GM12878 (cell line): ENCODE measurements at regions not wholly inside any gene's neighbourhood (a gene's known extent, or its start where the extent isn't known, plus 50 kb on each side); places are given as distances from the start of the nearest gene placed in this dataset.

ENCODE experiments used
- ATAC-seq: fragments of 200-7000 bp; cut with Tn5 transposase; 3 replicates; pipeline ENCODE4 v1.9.1; 2020; ENCODE audit warnings: mild to moderate bottlenecking, moderate library complexity
- BruUV-seq: library from RNA; stranded (reverse); fragments of 400-500 nt; replicated peaks from 2 replicates; lab custom pipeline; 2021; lab: Mats Ljungman, UMichigan
- CTCF ChIA-PET: fragments of 300-600 bp; sonication (Branson Sonifier 250); formaldehyde crosslinking; extraction: SDS; loops from one replicate; lab custom pipeline; 2021; ENCODE audit warnings: inconsistent platforms; lab: Yijun Ruan, JAX
- POLR2A ChIA-PET: fragments of 350-600 bp; formaldehyde crosslinking; extraction: SDS; loops from one replicate; lab custom pipeline; 2021; ENCODE audit warnings: inconsistent platforms; lab: Charles Lee
- RAD21 ChIA-PET: fragments of 300-600 bp; sonication (Branson Sonifier 250); formaldehyde crosslinking; loops from one replicate; lab custom pipeline; 2023; ENCODE audit warnings: antibody characterized with exemption; ENCODE audit not compliant: unreplicated experiment; lab: Charles Lee
- SMC1A ChIA-PET: fragments of 300-600 bp; sonication (Branson Sonifier 250); formaldehyde crosslinking; loops from one replicate; lab custom pipeline; 2023; ENCODE audit not compliant: unreplicated experiment, uncharacterized antibody; lab: Charles Lee
- DNase-seq: peaks from one replicate; pipeline ENCODE4 v3.0.0-alpha.2; 2011; ENCODE audit warnings: low read depth, low spot score
- FAIRE-seq: peaks from 3 replicates; lab custom pipeline; 2011; peaks lifted over from hg19 to GRCh38; lab: Jason Lieb, UNC
- H2AFZ ChIP-seq: 2 replicates; pipeline ENCODE4 v1.6.0; 2011; ENCODE audit warnings: low read depth, low read length, control low read depth; ENCODE audit not compliant: control insufficient read depth
- H3K27ac ChIP-seq: 2 replicates; pipeline ENCODE4 v1.5.1; 2011; ENCODE audit warnings: control low read depth; ENCODE audit not compliant: control insufficient read depth, insufficient read depth
- H3K27me3 ChIP-seq, 2 experiments: replicated peaks in 1 of 2; 2 replicates each; pipeline versions ENCODE4 v1.6.0 to v1.6.1; 2011; ENCODE audit warnings: low read length in 1 of 2; ENCODE audit not compliant: control insufficient read depth in 2 of 2, insufficient read depth in 2 of 2
- H3K36me3 ChIP-seq, 2 experiments: 2 replicates each; pipeline ENCODE4 v1.5.1; 2011; ENCODE audit warnings: low read length in 1 of 2; ENCODE audit not compliant: control insufficient read depth in 2 of 2, insufficient read depth in 2 of 2
- H3K4me1 ChIP-seq: 2 replicates; pipeline ENCODE4 v1.6.1; 2011; ENCODE audit warnings: mild to moderate bottlenecking, low read length, moderate library complexity, mixed read lengths; ENCODE audit not compliant: control insufficient read depth, insufficient read depth
- H3K4me2 ChIP-seq: 2 replicates; pipeline ENCODE4 v1.6.0; 2011; ENCODE audit warnings: control low read depth; ENCODE audit not compliant: control insufficient read depth, insufficient read depth
- H3K4me3 ChIP-seq: fragments of 200-600 bp; sonication (generic); 2 replicates; pipeline ENCODE4 v1.5.1; 2016
- H3K79me2 ChIP-seq: 2 replicates; pipeline ENCODE4 v1.6.0; 2011; ENCODE audit warnings: low read length; ENCODE audit not compliant: control insufficient read depth, insufficient read depth
- H3K9ac ChIP-seq: 2 replicates; pipeline ENCODE4 v1.8.0; 2011; ENCODE audit warnings: low read length, control low read depth, mixed read lengths; ENCODE audit not compliant: control insufficient read depth, insufficient read depth
- H3K9me3 ChIP-seq: replicated peaks from 3 replicates; pipeline ENCODE4 v1.5.1; 2011; ENCODE audit warnings: mild to moderate bottlenecking, low read length; ENCODE audit not compliant: control insufficient read depth, insufficient read depth
- H4K20me1 ChIP-seq: 2 replicates; pipeline ENCODE4 v1.6.0; 2011; ENCODE audit not compliant: control insufficient read depth, insufficient read depth
- KDM1A ChIP-seq: fragments of 200-600 bp; sonication (generic); IDR thresholded peaks from 2 replicates; pipeline ENCODE4 v1.6.1; 2016; ENCODE audit warnings: borderline replicate concordance
- RFX5 ChIP-seq: IDR thresholded peaks from 2 replicates; pipeline ENCODE4 v1.6.1; 2011; ENCODE audit warnings: low read depth, low read length, improper control_type of control experiment
- SMAD1 ChIP-seq: fragments of 450-650 bp; IDR thresholded peaks from 2 replicates; pipeline ENCODE4 v1.6.1; 2018; ENCODE audit warnings: mild to moderate bottlenecking, low read depth; ENCODE audit not compliant: partially characterized antibody
- ZNF24 ChIP-seq: fragments of 450-650 bp; IDR thresholded peaks from 2 replicates; pipeline ENCODE4 v1.6.1; 2017; ENCODE audit warnings: antibody characterized with exemption, mild to moderate bottlenecking
- WGBS: methylation state at CpG from one replicate; pipeline ENCODE4 v1.1.6; 2016; ENCODE audit warnings: low lambda C conversion rate; ENCODE audit not compliant: insufficient replicate concordance, insufficient coverage; ENCODE audit errors: missing lambda C conversion rate; 5-methylcytosine and 5-hydroxymethylcytosine counted together
- in situ Hi-C: fragments of 300-500 bp; cut with MboI; formaldehyde crosslinking; loops from 9 replicates; pipeline ENCODE4 v1.14.3; 2018; ENCODE audit warnings: mixed read lengths
- intact Hi-C: fragments of 100-400 bp; cut with micrococcal nuclease; formaldehyde crosslinking; loops from one replicate; pipeline ENCODE4 v1.14.2; 2022; ENCODE audit not compliant: unreplicated experiment
- TF ChIP-seq, protein P1 (sequence below): fragments of 450-650 bp; IDR thresholded peaks from 2 replicates; pipeline ENCODE4 v1.6.1; 2017; ENCODE audit warnings: mild to moderate bottlenecking, low read depth, inconsistent platforms; ENCODE audit not compliant: poor library complexity, severe bottlenecking

DNA sequence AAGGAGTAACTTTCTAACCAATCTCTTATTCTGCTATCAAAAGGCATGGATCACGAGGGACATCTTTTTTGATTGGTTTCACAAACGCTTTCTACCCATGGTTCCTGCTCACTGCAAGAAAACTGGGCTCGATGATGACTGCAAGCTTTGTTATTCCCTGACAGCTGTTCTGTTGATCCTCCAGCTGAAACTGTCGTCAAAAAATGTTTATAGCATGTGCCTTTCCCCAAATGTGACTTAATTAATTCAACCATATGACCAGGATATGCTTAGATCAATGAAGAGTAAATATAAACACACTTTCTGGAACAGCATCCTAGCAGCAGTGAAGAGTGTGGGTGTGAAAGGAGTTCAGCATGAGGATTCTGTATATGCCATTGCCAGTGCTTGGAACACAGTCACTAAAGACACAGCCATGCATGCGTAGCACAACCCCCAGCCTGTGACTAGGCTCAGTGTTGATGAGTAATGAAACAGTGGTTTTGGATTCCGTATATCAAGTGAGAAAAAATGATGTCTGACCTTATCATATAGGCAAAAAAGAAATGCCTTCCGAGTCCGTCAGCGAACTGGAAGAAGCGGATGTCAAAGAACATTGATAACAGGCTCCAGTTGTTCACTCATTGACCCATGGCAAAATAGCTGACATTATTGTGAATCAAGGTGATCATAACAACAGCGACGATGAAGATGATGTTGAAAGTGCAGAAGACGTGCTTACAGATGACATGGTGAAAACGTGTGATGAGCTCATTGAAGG, 347.4 kb downstream of the FGF9 start:
- Histone ChIP-seq H3K79me2 (no peaks in the 10 kb centered on the region), H3K9me3 (no peaks in the 10 kb centered on the region), H3K4me2 (no peak overlapping the region), H3K36me3 (no peaks in the 10 kb centered on the region), H3K4me1 (no peaks in the 10 kb centered on the region), H3K27ac (no peak overlapping the region), H4K20me1 (no peaks in the 10 kb centered on the region), H2AFZ (no peak overlapping the region; the same call in 1 of the 2 replicates), H3K9ac (no peak overlapping the region), H3K4me3 (no peak overlapping the region), H3K27me3 (no peaks in the 10 kb centered on the region)
- BruUV-seq, result no TSS peak
- RAD21 ChIA-PET, result no interaction called here
- POLR2A ChIA-PET, result no interaction called here
- no peak for FAIRE-seq
- in situ Hi-C loops (no loop called here), intact Hi-C loops (no loop called here)
- TF ChIP-seq RFX5, result no peak
- no peak for TF ChIP-seq SMAD1
- TF ChIP-seq, protein P1, sequence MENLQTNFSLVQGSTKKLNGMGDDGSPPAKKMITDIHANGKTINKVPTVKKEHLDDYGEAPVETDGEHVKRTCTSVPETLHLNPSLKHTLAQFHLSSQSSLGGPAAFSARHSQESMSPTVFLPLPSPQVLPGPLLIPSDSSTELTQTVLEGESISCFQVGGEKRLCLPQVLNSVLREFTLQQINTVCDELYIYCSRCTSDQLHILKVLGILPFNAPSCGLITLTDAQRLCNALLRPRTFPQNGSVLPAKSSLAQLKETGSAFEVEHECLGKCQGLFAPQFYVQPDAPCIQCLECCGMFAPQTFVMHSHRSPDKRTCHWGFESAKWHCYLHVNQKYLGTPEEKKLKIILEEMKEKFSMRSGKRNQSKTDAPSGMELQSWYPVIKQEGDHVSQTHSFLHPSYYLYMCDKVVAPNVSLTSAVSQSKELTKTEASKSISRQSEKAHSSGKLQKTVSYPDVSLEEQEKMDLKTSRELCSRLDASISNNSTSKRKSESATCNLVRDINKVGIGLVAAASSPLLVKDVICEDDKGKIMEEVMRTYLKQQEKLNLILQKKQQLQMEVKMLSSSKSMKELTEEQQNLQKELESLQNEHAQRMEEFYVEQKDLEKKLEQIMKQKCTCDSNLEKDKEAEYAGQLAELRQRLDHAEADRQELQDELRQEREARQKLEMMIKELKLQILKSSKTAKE, result no peak
- SMC1A ChIA-PET, result interaction anchor here (0.7 kb wide), 1 partner anchor 10 kb away, joined by 3 read pairs; no protein-coding TSS in a partner anchor
- 87% methylated on average over 14 of the region's 14 CpGs for WGBS
- CTCF ChIA-PET, result interaction anchor here (0.7 to 1.2 kb wide), 2 partner anchors 11 to 1151 kb away, joined by 3 to 4 read pairs; no protein-coding TSS in a partner anchor
- DNase-seq, result no peak
- no peak for ATAC-seq

DNA sequence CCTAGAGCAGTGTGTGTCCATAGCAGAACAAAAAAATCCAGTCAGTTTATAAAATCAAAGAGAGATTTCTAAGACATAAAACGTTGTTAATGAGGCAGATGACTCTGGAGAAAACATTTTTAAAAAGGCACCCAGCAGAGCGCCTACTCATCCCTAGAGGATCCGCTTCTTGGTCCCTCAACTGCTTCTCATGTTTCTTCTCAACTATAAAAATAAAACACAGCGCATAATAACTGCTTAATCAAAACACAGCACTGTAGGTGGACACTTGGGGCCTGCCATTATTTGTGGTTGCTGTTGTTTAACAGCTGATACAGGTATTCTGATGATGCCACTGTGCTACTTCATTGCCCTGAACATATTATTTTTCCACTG, 347.9 kb downstream of the FGF9 start:
- ChIA-PET CTCF (interaction anchor here (0.7 kb wide), 1 partner anchor 1151 kb away, joined by 3 read pairs; no protein-coding TSS in a partner anchor), POLR2A (no interaction called here)
- no TSS peak for BruUV-seq

More for the DNA sequence above, 347.9 kb downstream of the FGF9 start:
- H3K9me3 ChIP-seq, result no peaks in the 10 kb centered on the region
- WGBS, result 91% methylated on average over 4 of the region's 4 CpGs
- no peak overlapping the region for H3K4me3 ChIP-seq
- ATAC-seq (no peak), DNase-seq (no peak), FAIRE-seq (no peak)
- no peak overlapping the region for H3K27ac ChIP-seq
- H3K27me3 ChIP-seq, result no peaks in the 10 kb centered on the region
- H4K20me1 ChIP-seq, result no peaks in the 10 kb centered on the region
- no peaks in the 10 kb centered on the region for H3K4me1 ChIP-seq
- no peaks in the 10 kb centered on the region for H3K79me2 ChIP-seq
- ChIA-PET RAD21 (no interaction called here), SMC1A (interaction anchor here (0.7 kb wide), 1 partner anchor 11 kb away, joined by 3 read pairs; no protein-coding TSS in a partner anchor)
- intact Hi-C loops (no loop called here), in situ Hi-C loops (no loop called here)
- no peak overlapping the region for H3K4me2 ChIP-seq
- no peaks in the 10 kb centered on the region for H3K36me3 ChIP-seq
- TF ChIP-seq ZNF24 (no peak), SMAD1 (no peak), KDM1A (no peak)
- no peak overlapping the region for H2AFZ ChIP-seq
- H3K9ac ChIP-seq, result no peak overlapping the region
